Endothelial cell of umbilical vein (primary cell): ENCODE measurements at regions not wholly inside any gene's neighbourhood (a gene's known extent, or its start where the extent isn't known, plus 50 kb on each side); places are given as distances from the start of the nearest gene placed in this dataset.

Source experiments
- BruUV-seq: library from RNA; stranded (reverse); fragments of 400-500 nt; replicated peaks from 2 replicates; lab custom pipeline; 2021; lab: Mats Ljungman, UMichigan
- CTCF ChIA-PET: fragments of 300-600, 350-600 bp; sonication (Branson Sonifier 250); formaldehyde crosslinking; loops from one replicate; lab custom pipeline; 2021; ENCODE audit warnings: antibody characterized with exemption, inconsistent platforms; lab: Charles Lee
- POLR2A ChIA-PET: fragments of 300-600, 350-600 bp; sonication (Branson Sonifier 250); formaldehyde crosslinking; loops from one replicate; lab custom pipeline; 2021; ENCODE audit warnings: antibody characterized with exemption, inconsistent platforms; lab: Charles Lee
- DNase-seq: peaks from one replicate; pipeline ENCODE4 v3.0.0-alpha.2; 2011; ENCODE audit warnings: low read depth, low spot score
- FAIRE-seq: peaks from 2 replicates; lab custom pipeline; 2011; peaks lifted over from hg19 to GRCh38; lab: Jason Lieb, UNC
- H2AFZ ChIP-seq: 2 replicates; pipeline ENCODE4 v1.6.0; 2012; ENCODE audit warnings: low read depth, low read length, control low read depth, inconsistent platforms
- H3K27ac ChIP-seq: 2 replicates; pipeline ENCODE4 v1.5.1; 2011; ENCODE audit warnings: low read depth, mild to moderate bottlenecking, control low read depth, low read length, moderate library complexity; ENCODE audit not compliant: insufficient read depth
- H3K27me3 ChIP-seq, 2 experiments: 2 replicates each; pipeline versions ENCODE4 v1.6.0 to v1.6.1; 2011; ENCODE audit warnings: low read length in 2 of 2, mixed read lengths in 1 of 2; ENCODE audit not compliant: control insufficient read depth in 2 of 2, insufficient read depth in 2 of 2
- H3K36me3 ChIP-seq, 2 experiments: 2 replicates in 1 of 2; 3 replicates in 1 of 2; pipeline ENCODE4 v1.5.1; 2011; ENCODE audit warnings: low read length in 2 of 2, mild to moderate bottlenecking in 1 of 2, moderate library complexity in 1 of 2; ENCODE audit not compliant: control insufficient read depth in 2 of 2, insufficient read depth in 2 of 2; ENCODE audit errors: extremely low read depth in 1 of 2
- H3K4me1 ChIP-seq: 3 replicates; pipeline ENCODE4 v1.5.1; 2011; ENCODE audit warnings: mild to moderate bottlenecking, low read length; ENCODE audit not compliant: control insufficient read depth, insufficient read depth; ENCODE audit errors: extremely low read depth
- H3K4me2 ChIP-seq: 2 replicates; pipeline ENCODE4 v1.6.1; 2011; ENCODE audit warnings: low read length, control low read depth, mixed read lengths; ENCODE audit not compliant: insufficient read depth
- H3K4me3 ChIP-seq, 3 experiments: fragments of 200-600 bp in 1 of 3; sonication (generic), shearing (Covaris generic) in 1 of 3; replicated peaks in 1 of 3; 2 replicates each; pipeline ENCODE4 v1.5.1; 2011 to 2016; ENCODE audit warnings: control low read depth in 3 of 3, low read length in 3 of 3, mild to moderate bottlenecking in 2 of 3, inconsistent platforms in 1 of 3, low read depth in 1 of 3, moderate library complexity in 1 of 3; ENCODE audit not compliant: insufficient read depth in 1 of 3
- H3K79me2 ChIP-seq: 2 replicates; pipeline ENCODE4 v1.6.0; 2012; ENCODE audit warnings: low read length, inconsistent platforms; ENCODE audit not compliant: control insufficient read depth, insufficient read depth
- H3K9ac ChIP-seq: replicated peaks from 2 replicates; pipeline ENCODE3; 2011; ENCODE audit warnings: low read length, control low read depth; ENCODE audit not compliant: insufficient read depth; ENCODE audit errors: extremely low read depth
- H3K9me1 ChIP-seq: replicated peaks from 3 replicates; pipeline ENCODE4 v1.6.0; 2011; ENCODE audit warnings: mild to moderate bottlenecking, low read length; ENCODE audit not compliant: control insufficient read depth, insufficient read depth; ENCODE audit errors: extremely low read depth
- H3K9me3 ChIP-seq: replicated peaks from 2 replicates; pipeline ENCODE4 v1.5.1; 2012; ENCODE audit warnings: low read length, inconsistent platforms; ENCODE audit not compliant: control insufficient read depth, insufficient read depth
- H4K20me1 ChIP-seq: replicated peaks from 2 replicates; pipeline ENCODE3; 2011; ENCODE audit warnings: mild to moderate bottlenecking, low read length; ENCODE audit not compliant: control insufficient read depth, insufficient read depth; ENCODE audit errors: extremely low read depth
- CTCF ChIP-seq, 2 donors: IDR thresholded peaks; 1 replicate in 1 of 2; 2 replicates in 1 of 2; pipeline ENCODE4 v1.5.1; 2011; ENCODE audit warnings: low read length in 2 of 2, mild to moderate bottlenecking in 2 of 2, moderate library complexity in 2 of 2, control low read depth in 1 of 2, inconsistent platforms in 1 of 2, low read depth in 1 of 2; ENCODE audit not compliant: insufficient read depth in 1 of 2; ENCODE audit errors: extremely low read depth in 1 of 2
- EZH2 ChIP-seq: IDR thresholded peaks from 2 replicates; pipeline ENCODE4 v1.6.1; 2012; ENCODE audit warnings: borderline replicate concordance, low read depth, mild to moderate bottlenecking, moderate library complexity, low read length, inconsistent platforms; ENCODE audit not compliant: severe bottlenecking
- FOS ChIP-seq: IDR thresholded peaks from 2 replicates; pipeline ENCODE4 v1.6.1; 2011; ENCODE audit warnings: mild to moderate bottlenecking, low read length, moderate library complexity, borderline replicate concordance; ENCODE audit not compliant: insufficient read depth
- GATA2 ChIP-seq: IDR thresholded peaks from 2 replicates; pipeline ENCODE4 v1.7.0; 2011; ENCODE audit warnings: low read depth, mild to moderate bottlenecking, moderate library complexity, mixed read lengths, low read length; ENCODE audit not compliant: insufficient read length, insufficient read depth
- JUN ChIP-seq: IDR thresholded peaks from 2 replicates; pipeline ENCODE4 v1.6.1; 2011; ENCODE audit warnings: borderline replicate concordance, low read depth; ENCODE audit not compliant: insufficient read length, insufficient read depth
- MAX ChIP-seq: IDR thresholded peaks from 2 replicates; pipeline ENCODE4 v1.6.1; 2011; ENCODE audit not compliant: insufficient read depth, insufficient read length
- MYC ChIP-seq: IDR thresholded peaks from one replicate; pipeline ENCODE4 v1.6.1; 2011; ENCODE audit warnings: mild to moderate bottlenecking, low read depth, low read length
- POLR2A ChIP-seq: IDR thresholded peaks from 2 replicates; pipeline ENCODE4 v1.6.1; 2012; ENCODE audit warnings: low read depth, mild to moderate bottlenecking, control low read depth, low read length
- POLR2AphosphoS5 ChIP-seq: IDR thresholded peaks from 2 replicates; pipeline ENCODE4 v1.6.1; 2012; ENCODE audit warnings: low read depth, mild to moderate bottlenecking, control low read depth, low read length, moderate library complexity; ENCODE audit not compliant: insufficient read depth
- dilution Hi-C: fragments of 300-500 bp; cut with MboI; formaldehyde crosslinking; loops from one replicate; pipeline ENCODE4 v1.15.0; 2019; ENCODE audit warnings: low sequenced_read_pairs; ENCODE audit not compliant: extremely low pct_ligation_motif_present
- intact Hi-C: fragments of 100-400 bp; cut with micrococcal nuclease; formaldehyde crosslinking; loops from one replicate; pipeline ENCODE4 v1.10.0; 2022

GRCh38 chr1:173329726-173330125 lies 122.6 kb upstream of the TNFSF4 start:
- peaks cover 15% of the 10 kb centered on the region for H3K4me1 ChIP-seq
- no peak overlapping the region for H3K27ac ChIP-seq
- no peak overlapping the region for H3K4me2 ChIP-seq
- intact Hi-C loops = no loop called here
- TF ChIP-seq MYC (no peak), FOS (no peak), JUN (no peak), EZH2 (no peak), CTCF (IDR thresholded peaks at IDR 0.05; ENCODE audit: extremely low read depth in 1 of 2, insufficient read depth in 1 of 2, low read depth in 1 of 2, low read length in 2 of 2) (no peak), POLR2A (no peak), GATA2 (no peak), POLR2AphosphoS5 (no peak), MAX (no peak)
- no peaks in the 10 kb centered on the region for H3K79me2 ChIP-seq
- H3K4me3 ChIP-seq = no peak overlapping the region
- no peaks in the 10 kb centered on the region for H3K27me3 ChIP-seq
- no peak overlapping the region for H2AFZ ChIP-seq
- CTCF ChIA-PET = interaction anchor here (0.7 to 1.0 kb wide), 2 partner anchors 12 to 75 kb away, joined by 4 to 5 read pairs; no protein-coding TSS in a partner anchor
- H4K20me1 ChIP-seq = no peaks in the 10 kb centered on the region
- DNase-seq = no peak
- no peak overlapping the region for H3K9ac ChIP-seq
- no peaks in the 10 kb centered on the region for H3K9me1 ChIP-seq
- BruUV-seq = no TSS peak
- FAIRE-seq = no peak
- H3K36me3 ChIP-seq = no peaks in the 10 kb centered on the region
- no peaks in the 10 kb centered on the region for H3K9me3 ChIP-seq
- POLR2A ChIA-PET = no interaction called here
- dilution Hi-C loops = no loop called here
